Thyroid gland (tissue), 4 donors: ENCODE measurements at regions not wholly inside any gene's neighbourhood (a gene's known extent, or its start where the extent isn't known, plus 50 kb on each side); places are given as distances from the start of the nearest gene placed in this dataset.

ENCODE experiments used
- CTCF ChIP-seq, 6 experiments: fragments of 200-600 bp in 3 of 6; fragments of 450-650 bp in 3 of 6; sonication (generic) in 3 of 6; IDR thresholded peaks; one replicate each; pipeline ENCODE4 v1.5.1; 2016 to 2019; ENCODE audit warnings: antibody characterized with exemption in 6 of 6, mild to moderate bottlenecking in 2 of 6, inconsistent platforms in 1 of 6, moderate library complexity in 1 of 6
- POLR2A ChIP-seq, 2 donors: fragments of 450-650 bp; IDR thresholded peaks; one replicate each; pipeline ENCODE4 v1.6.1; 2017; ENCODE audit warnings: antibody characterized with exemption in 2 of 2, mild to moderate bottlenecking in 2 of 2, moderate library complexity in 1 of 2

GRCh38 chr6:11337306-11337705, 104.8 kb upstream of the NEDD9 start:
- TF ChIP-seq CTCF (IDR thresholded peaks at IDR 0.05) (no peak), POLR2A (IDR thresholded peaks at IDR 0.05) (no peak)
